Heart right ventricle (tissue), 16 donors: ENCODE measurements at regions not wholly inside any gene's neighbourhood (a gene's known extent, or its start where the extent isn't known, plus 50 kb on each side); places are given as distances from the start of the nearest gene placed in this dataset.

ENCODE experiments used
- ATAC-seq, 8 donors: fragments of 200-7000 bp; cut with Tn5 transposase; one replicate each; pipeline ENCODE4 v1.9.1; 2020; ENCODE audit warnings: mild to moderate bottlenecking in 8 of 8, moderate library complexity in 8 of 8, moderate number of reproducible peaks in 1 of 8
- DNase-seq, 2 donors: peaks; one replicate each; pipeline ENCODE4 v3.0.0-alpha.2; 2020
- H3K27ac ChIP-seq, 10 donors: fragments of 200-600 bp; sonication (generic) in 2 of 10; one replicate each; pipeline versions ENCODE4 v1.5.0 to v1.8.0; 2020 to 2022; ENCODE audit warnings: mild to moderate bottlenecking in 3 of 10
- H3K27me3 ChIP-seq, 7 donors: fragments of 200-600 bp; one replicate each; pipeline ENCODE4 v1.8.0; 2021 to 2022; ENCODE audit warnings: mild to moderate bottlenecking in 2 of 7
- H3K36me3 ChIP-seq, 9 donors: fragments of 200-600 bp; sonication (generic) in 1 of 9; one replicate each; pipeline versions ENCODE4 v1.5.0 to v1.8.0; 2020 to 2022; ENCODE audit warnings: mild to moderate bottlenecking in 2 of 9
- H3K4me1 ChIP-seq, 9 donors: fragments of 200-600 bp; sonication (generic) in 1 of 9; one replicate each; pipeline versions ENCODE4 v1.5.0 to v1.8.0; 2020 to 2022; ENCODE audit warnings: mild to moderate bottlenecking in 4 of 9
- H3K4me3 ChIP-seq, 10 donors: fragments of 200-600 bp; sonication (generic) in 2 of 10; one replicate each; pipeline versions ENCODE4 v1.5.0 to v1.8.0; 2020 to 2022; ENCODE audit warnings: mild to moderate bottlenecking in 7 of 10, moderate library complexity in 2 of 10
- H3K9me3 ChIP-seq, 11 donors: fragments of 200-600 bp in 10 of 11; sonication (generic) in 2 of 11; one replicate each; pipeline versions ENCODE4 v1.5.0 to v1.8.0; 2013 to 2022; ENCODE audit warnings: mild to moderate bottlenecking in 2 of 11, control low read depth in 1 of 11, moderate library complexity in 1 of 11
- WGBS, 2 donors: extraction: QIAGEN DNeasy Blood & Tissue Kit; methylation state at CpG; one replicate each; pipeline ENCODE4 v1.1.7; 2013; ENCODE audit warnings: inconsistent platforms in 1 of 2; 5-methylcytosine and 5-hydroxymethylcytosine counted together
- intact Hi-C, 10 donors: fragments of 100-400 bp; cut with DNase I; formaldehyde crosslinking; loops; one replicate each; pipeline versions ENCODE4 v1.11.1 to v1.14.2; 2022
- TF ChIP-seq, protein P1 (sequence below), 9 donors: fragments of 200-600 bp; sonication (generic) in 2 of 9; IDR thresholded peaks; one replicate each; pipeline versions ENCODE4 v1.5.0 to v1.8.0; 2021 to 2022; ENCODE audit warnings: antibody characterized with exemption in 9 of 9, mild to moderate bottlenecking in 5 of 9, moderate library complexity in 1 of 9
- donor health status: Arrhythmogenic right ventricular cardiomyopathy.
- donor health status: ischemic (EF 13 %, LVEDD 7.1; RV severe dilation, severe dysfunction).
- donor health status: healthy with polysubstance abuse.
- donor health status: DM: no; HTN: yes; CAD: no.
- donor health status: DM: no; HTN: no; CAD: no.
- donor health status: ischemic (EF 25% LVEDD 6.9; RV normal size, moderate dysfunction).
- donor health status: ischemic (EF 25% LVEDD 5.7; RV mildly dilated, moderate dysfunction).
- donor health status: healthy.
- donor health status: DM: yes; HTN: yes; CAD: no.
- donor health status: Ischemic cardiomyopathy.
- donor health status: ischemic (EF 35%, LVEDD 5.7; RV mildly dilated, moderate dysfunction).
- donor health status: nonischemic (EF 11% LVEDD 7.7; RV severe dilation, severe dysfunction).
- donor health status: DM: yes; HTN: yes; CAD: no.
- donor health status: PGD.
- donor health status: ischemic (EF 29% LVEDD 5.4; RV normal size, mild dysfunction).
- donor health status: nonischemic (EF 23%, LVEDD 6.1; RV moderate dilation, normal function).

DNA sequence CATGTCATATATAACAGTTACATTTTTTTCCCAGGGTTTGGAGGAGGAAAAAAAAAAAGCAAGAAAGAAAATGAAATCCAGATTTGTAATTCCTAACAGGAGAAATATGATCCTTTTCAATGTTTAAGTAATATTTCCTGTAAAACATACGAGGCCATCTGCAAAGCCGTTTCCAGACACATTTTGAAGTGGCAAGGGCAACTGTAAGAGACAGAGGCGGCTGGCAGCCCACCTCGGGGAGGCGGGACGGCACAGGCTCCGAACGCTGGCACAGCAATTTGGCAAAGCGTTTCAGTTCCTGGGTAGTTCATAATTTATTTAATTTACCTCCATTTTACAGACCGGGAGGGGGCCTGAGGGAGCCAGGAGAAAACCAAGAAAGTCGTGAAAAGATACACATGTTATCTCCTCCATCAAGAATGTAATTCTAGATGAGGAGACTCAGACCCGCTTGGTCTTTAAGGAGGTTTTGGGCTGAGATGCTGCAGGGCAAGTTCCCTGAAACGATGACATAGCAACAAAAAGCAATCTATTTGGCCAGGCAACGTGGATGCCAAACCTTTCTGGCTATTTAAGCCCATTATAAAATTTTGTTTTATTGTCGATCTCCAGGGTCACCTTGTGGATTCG is 448.5 kb upstream of the MKI67 start:
- intact Hi-C loops = no loop called here
- no peaks in the 10 kb centered on the region for H3K9me3 ChIP-seq
- H3K27ac ChIP-seq = no peak overlapping the region
- DNase-seq = no peak
- H3K4me3 ChIP-seq = no peak overlapping the region
- TF ChIP-seq, protein P1, sequence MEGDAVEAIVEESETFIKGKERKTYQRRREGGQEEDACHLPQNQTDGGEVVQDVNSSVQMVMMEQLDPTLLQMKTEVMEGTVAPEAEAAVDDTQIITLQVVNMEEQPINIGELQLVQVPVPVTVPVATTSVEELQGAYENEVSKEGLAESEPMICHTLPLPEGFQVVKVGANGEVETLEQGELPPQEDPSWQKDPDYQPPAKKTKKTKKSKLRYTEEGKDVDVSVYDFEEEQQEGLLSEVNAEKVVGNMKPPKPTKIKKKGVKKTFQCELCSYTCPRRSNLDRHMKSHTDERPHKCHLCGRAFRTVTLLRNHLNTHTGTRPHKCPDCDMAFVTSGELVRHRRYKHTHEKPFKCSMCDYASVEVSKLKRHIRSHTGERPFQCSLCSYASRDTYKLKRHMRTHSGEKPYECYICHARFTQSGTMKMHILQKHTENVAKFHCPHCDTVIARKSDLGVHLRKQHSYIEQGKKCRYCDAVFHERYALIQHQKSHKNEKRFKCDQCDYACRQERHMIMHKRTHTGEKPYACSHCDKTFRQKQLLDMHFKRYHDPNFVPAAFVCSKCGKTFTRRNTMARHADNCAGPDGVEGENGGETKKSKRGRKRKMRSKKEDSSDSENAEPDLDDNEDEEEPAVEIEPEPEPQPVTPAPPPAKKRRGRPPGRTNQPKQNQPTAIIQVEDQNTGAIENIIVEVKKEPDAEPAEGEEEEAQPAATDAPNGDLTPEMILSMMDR (IDR thresholded peaks at IDR 0.05) = no peak
- H3K4me1 ChIP-seq = peaks cover 0 to 7% (median 0%) of the 10 kb centered on the region in 9 donors
- H3K27me3 ChIP-seq = peaks cover 0 to 35% (median 6%) of the 10 kb centered on the region in 7 donors
- H3K36me3 ChIP-seq = no peaks in the 10 kb centered on the region
- 78 to 80% methylated on average over 16 of the region's 16 CpGs for WGBS, 2 donors
- ATAC-seq = no peak

DNA sequence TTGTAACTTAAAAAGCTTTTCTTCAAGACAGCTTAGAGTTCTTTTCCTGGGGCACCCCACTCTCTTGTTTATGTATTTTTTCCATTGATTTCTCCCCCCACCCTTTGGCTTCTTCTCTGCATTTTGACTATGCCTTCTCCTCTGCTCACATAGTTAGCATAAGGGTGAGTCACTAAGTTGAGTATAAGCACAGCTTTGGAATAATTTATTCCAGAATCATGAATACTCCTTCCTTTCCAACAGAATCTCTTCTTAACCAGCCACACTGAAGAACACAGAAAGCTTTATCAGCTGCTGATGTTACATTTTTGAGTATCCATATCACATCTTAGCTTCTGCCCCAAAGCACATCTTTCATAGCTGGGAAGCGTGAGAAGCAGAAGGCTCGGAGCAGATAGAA is 449.5 kb upstream of the MKI67 start:
- Histone ChIP-seq H3K27ac (no peak overlapping the region), H3K4me1 (no peaks in the 10 kb centered on the region), H3K4me3 (no peak overlapping the region), H3K36me3 (no peaks in the 10 kb centered on the region), H3K9me3 (no peaks in the 10 kb centered on the region), H3K27me3 (peaks cover 0 to 34% (median 6%) of the 10 kb centered on the region in 7 donors)
- 87 to 88% methylated on average over 2 of the region's 2 CpGs for WGBS, 2 donors
- intact Hi-C loops = no loop called here
- no peak for DNase-seq
- TF ChIP-seq, protein P1 (IDR thresholded peaks at IDR 0.05) = no peak
- no peak for ATAC-seq

DNA sequence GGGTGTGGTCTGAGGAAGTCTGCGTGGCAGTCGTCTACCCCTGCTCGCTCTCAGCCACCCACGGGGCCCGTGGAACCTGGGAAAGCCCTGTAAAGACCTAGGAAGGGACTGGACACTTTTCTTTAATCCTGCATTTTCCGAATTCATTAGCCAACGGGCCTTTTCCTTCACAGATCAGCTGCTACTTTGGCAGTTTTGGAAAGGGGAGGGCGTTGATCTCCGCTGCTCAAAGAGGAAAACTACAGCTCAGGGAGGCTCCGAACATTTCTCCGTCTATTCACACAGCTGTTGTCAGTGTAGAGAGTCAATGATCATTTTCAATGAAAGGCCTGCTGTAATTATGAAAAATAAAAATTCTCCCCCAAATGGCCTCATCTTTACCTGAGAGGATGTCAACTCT is 450.1 kb upstream of the MKI67 start:
- no peak overlapping the region for H3K4me3 ChIP-seq
- H3K27me3 ChIP-seq = peaks cover 0 to 34% (median 6%) of the 10 kb centered on the region in 7 donors
- H3K36me3 ChIP-seq = no peaks in the 10 kb centered on the region
- H3K9me3 ChIP-seq = no peaks in the 10 kb centered on the region
- 88 to 91% methylated on average over 11 of the region's 11 CpGs for WGBS, 2 donors
- no peak for ATAC-seq
- H3K4me1 ChIP-seq = no peaks in the 10 kb centered on the region
- TF ChIP-seq, protein P1 (IDR thresholded peaks at IDR 0.05) = no peak
- no peak for DNase-seq
- intact Hi-C loops = no loop called here
- no peak overlapping the region for H3K27ac ChIP-seq

DNA sequence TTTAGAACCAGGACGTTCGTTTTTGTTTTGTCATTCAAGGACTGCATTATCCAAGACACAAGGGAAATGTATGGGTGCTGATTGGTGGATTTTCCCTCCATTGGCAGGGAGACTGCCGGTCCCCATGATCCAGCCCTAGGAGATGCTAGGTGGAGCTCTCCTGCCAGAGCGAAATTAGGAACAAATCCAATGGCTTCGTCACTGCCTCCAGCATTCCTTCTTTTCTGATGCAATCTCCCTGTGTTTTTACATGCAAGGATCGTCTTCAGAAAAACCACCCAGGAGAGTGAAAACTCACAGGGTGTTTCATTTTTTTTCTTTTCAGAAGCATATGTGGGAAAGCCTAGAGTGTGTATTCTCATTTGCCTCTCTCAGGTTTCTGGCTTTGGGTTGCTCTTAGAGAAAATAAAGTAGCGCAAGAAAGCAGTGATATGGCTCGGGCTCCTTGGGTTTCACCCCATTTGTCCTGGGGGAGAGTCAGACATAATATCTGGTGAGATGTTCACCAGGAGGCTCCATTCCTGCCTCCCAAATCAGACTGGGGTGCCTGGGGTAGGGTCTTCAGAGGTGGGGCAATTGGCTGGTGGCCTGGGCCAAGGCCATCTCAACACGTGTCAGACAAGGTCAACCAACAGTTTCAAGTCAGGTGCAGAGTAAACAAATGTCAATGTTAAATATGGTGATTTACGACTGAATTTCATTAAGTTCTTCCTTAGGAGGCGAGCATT is 450.9 kb upstream of the MKI67 start:
- TF ChIP-seq, protein P1 (IDR thresholded peaks at IDR 0.05) = no peak
- intact Hi-C loops = no loop called here
- no peak for DNase-seq
- Histone ChIP-seq H3K27ac (no peak overlapping the region), H3K9me3 (no peaks in the 10 kb centered on the region), H3K4me1 (no peaks in the 10 kb centered on the region), H3K27me3 (peaks cover 0 to 27% (median 6%) of the 10 kb centered on the region in 7 donors), H3K36me3 (no peaks in the 10 kb centered on the region), H3K4me3 (no peak overlapping the region)
- 82 to 87% methylated on average over 11 of the region's 11 CpGs for WGBS, 2 donors
- no peak for ATAC-seq
